ENCODE measurements at regions not wholly inside any gene's neighbourhood (a gene's known extent, or its start where the extent isn't known, plus 50 kb on each side); places are given as distances from the start of the nearest gene placed in this dataset.

GRCh38 chr20:61135266-61135665, 116.8 kb upstream of the CDH4 start:
- TF ChIP-seq POLR2A (IDR thresholded peaks at IDR 0.05) (no peak), CTCF (IDR thresholded peaks at IDR 0.05) (no peak)

All from lower leg skin (tissue), 3 donors.